ENCODE measurements at regions not wholly inside any gene's neighbourhood (a gene's known extent, or its start where the extent isn't known, plus 50 kb on each side); places are given as distances from the start of the nearest gene placed in this dataset.
"Not testable (repeated sequence)": the region's sequence is repeated elsewhere in the genome, so short reads cannot be mapped to it uniquely, and the experiment has no call there.

- DNase-seq (ENCODE audit: low spot score): no peak
These were observed 129.2 kb downstream of the TBX18 start for GRCh38 chr6:84635081-84635761.

GRCh38 chr6:84633771-84634170, 130.6 kb downstream of the TBX18 start:
- DNase-seq (ENCODE audit: low spot score): no peak

GRCh38 chr6:84626527-84626926, 137.9 kb downstream of the TBX18 start:
- DNase-seq (ENCODE audit: low spot score): not testable (repeated sequence)

GRCh38 chr6:84625506-84625905, 138.9 kb downstream of the TBX18 start:
- DNase-seq (ENCODE audit: low spot score): no peak

GRCh38 chr6:84623956-84624680, 140.3 kb downstream of the TBX18 start:
- no peak for DNase-seq (ENCODE audit: low spot score)

- DNase-seq (ENCODE audit: low spot score): no peak
These were observed 145.6 kb downstream of the TBX18 start for GRCh38 chr6:84618836-84619235.

- no peak for DNase-seq (ENCODE audit: low spot score)
These were observed 146.2 kb downstream of the TBX18 start for GRCh38 chr6:84618046-84618752.

GRCh38 chr6:84615987-84616386, 148.4 kb downstream of the TBX18 start:
- no peak for DNase-seq (ENCODE audit: low spot score)

- no peak for DNase-seq (ENCODE audit: low spot score)
These were observed 149.1 kb downstream of the TBX18 start for GRCh38 chr6:84615113-84615850.

GRCh38 chr6:84606860-84607259, 157.5 kb downstream of the TBX18 start:
- no peak for DNase-seq (ENCODE audit: low spot score)

- no peak for DNase-seq (ENCODE audit: low spot score)
These were observed 159.1 kb downstream of the TBX18 start for GRCh38 chr6:84605298-84605697.

- DNase-seq (ENCODE audit: low spot score): no peak
These were observed 163.0 kb downstream of the TBX18 start for GRCh38 chr6:84601366-84601765.

GRCh38 chr6:84599991-84600390, 164.4 kb downstream of the TBX18 start:
- DNase-seq (ENCODE audit: low spot score): no peak

- DNase-seq (ENCODE audit: low spot score): no peak
These were observed 167.0 kb downstream of the TBX18 start for GRCh38 chr6:84597238-84597875.

- DNase-seq (ENCODE audit: low spot score): no peak
These were observed 167.9 kb downstream of the TBX18 start for GRCh38 chr6:84596488-84596887.

- no peak for DNase-seq (ENCODE audit: low spot score)
These were observed 175.7 kb downstream of the TBX18 start for GRCh38 chr6:84588697-84589080.

- DNase-seq (ENCODE audit: low spot score): not testable (repeated sequence)
These were observed 176.3 kb downstream of the TBX18 start for GRCh38 chr6:84587994-84588696.

- not testable (repeated sequence) for DNase-seq (ENCODE audit: low spot score)
These were observed 177.0 kb downstream of the TBX18 start for GRCh38 chr6:84587202-84587940.

- no peak for DNase-seq (ENCODE audit: low spot score)
These were observed 180.6 kb downstream of the TBX18 start for GRCh38 chr6:84583784-84584183.

- no peak for DNase-seq (ENCODE audit: low spot score)
These were observed 181.4 kb downstream of the TBX18 start for GRCh38 chr6:84582997-84583396.
